Fibroblast of lung (primary cell): ENCODE measurements at regions not wholly inside any gene's neighbourhood (a gene's known extent, or its start where the extent isn't known, plus 50 kb on each side); places are given as distances from the start of the nearest gene placed in this dataset.
A peak's percentile ranks its signal among the peaks of the same experiment; 100 is the strongest.

Source experiments
- DNase-seq, 2 donors: peaks; one replicate each; pipeline versions ENCODE4 v3.0.0 to v3.0.0-alpha.2; 2010; ENCODE audit warnings: low read depth in 2 of 2
- H2AFZ ChIP-seq: 2 replicates; pipeline ENCODE4 v1.5.1; 2012; ENCODE audit warnings: low read length, control low read depth, inconsistent platforms
- H3K27ac ChIP-seq: 2 replicates; pipeline ENCODE4 v1.5.1; 2011; ENCODE audit warnings: low read length, control low read depth; ENCODE audit not compliant: insufficient read depth
- H3K27me3 ChIP-seq: 2 replicates; pipeline ENCODE4 v1.5.1; 2011; ENCODE audit warnings: mild to moderate bottlenecking, low read length; ENCODE audit not compliant: control insufficient read depth, insufficient read depth
- H3K36me3 ChIP-seq: 2 replicates; pipeline ENCODE4 v1.5.1; 2011; ENCODE audit warnings: low read length; ENCODE audit not compliant: control insufficient read depth, insufficient read depth
- H3K4me1 ChIP-seq: 2 replicates; pipeline ENCODE4 v1.5.1; 2011; ENCODE audit warnings: low read length; ENCODE audit not compliant: control insufficient read depth, insufficient read depth; ENCODE audit errors: extremely low read depth
- H3K4me2 ChIP-seq: 2 replicates; pipeline ENCODE4 v1.5.1; 2011; ENCODE audit warnings: low read length, control low read depth; ENCODE audit not compliant: insufficient read depth; ENCODE audit errors: extremely low read depth
- H3K4me3 ChIP-seq, 4 experiments: fragments of 200-600 bp in 1 of 4; sonication (generic) in 1 of 4; replicated peaks in 1 of 4; 2 replicates each; pipeline ENCODE4 v1.5.1; 2011 to 2016; ENCODE audit warnings: low read length in 4 of 4, low read depth in 3 of 4, mild to moderate bottlenecking in 3 of 4, control low read depth in 2 of 4, inconsistent platforms in 1 of 4, mixed read lengths in 1 of 4; ENCODE audit not compliant: insufficient read depth in 1 of 4; ENCODE audit errors: control extremely low read depth in 1 of 4
- H3K79me2 ChIP-seq: 2 replicates; pipeline ENCODE4 v1.5.1; 2012; ENCODE audit warnings: mild to moderate bottlenecking, low read length, inconsistent platforms; ENCODE audit not compliant: control insufficient read depth, insufficient read depth
- H3K9ac ChIP-seq: 2 replicates; pipeline ENCODE4 v1.5.1; 2011; ENCODE audit warnings: mild to moderate bottlenecking, low read length, control low read depth; ENCODE audit not compliant: insufficient read depth
- H3K9me3 ChIP-seq: 2 replicates; pipeline ENCODE4 v1.5.1; 2012; ENCODE audit warnings: low read depth, low read length; ENCODE audit not compliant: control insufficient read depth, insufficient read depth
- H4K20me1 ChIP-seq: 2 replicates; pipeline ENCODE4 v1.5.1; 2011; ENCODE audit warnings: low read length; ENCODE audit not compliant: control insufficient read depth, insufficient read depth; ENCODE audit errors: extremely low read depth
- EZH2 ChIP-seq: IDR thresholded peaks from 2 replicates; pipeline ENCODE4 v1.5.1; 2012; ENCODE audit warnings: low read length, control low read depth, mild to moderate bottlenecking; ENCODE audit errors: missing control alignments
- TF ChIP-seq, protein P1 (sequence below), 2 donors: IDR thresholded peaks in 1 of 2; conservative IDR thresholded peaks in 1 of 2; 1 replicate in 1 of 2; 2 replicates in 1 of 2; pipeline ENCODE4 v1.5.1; 2011 to 2012; ENCODE audit warnings: low read length in 2 of 2, control low read depth in 1 of 2, inconsistent platforms in 1 of 2, low read depth in 1 of 2, mild to moderate bottlenecking in 1 of 2

DNA sequence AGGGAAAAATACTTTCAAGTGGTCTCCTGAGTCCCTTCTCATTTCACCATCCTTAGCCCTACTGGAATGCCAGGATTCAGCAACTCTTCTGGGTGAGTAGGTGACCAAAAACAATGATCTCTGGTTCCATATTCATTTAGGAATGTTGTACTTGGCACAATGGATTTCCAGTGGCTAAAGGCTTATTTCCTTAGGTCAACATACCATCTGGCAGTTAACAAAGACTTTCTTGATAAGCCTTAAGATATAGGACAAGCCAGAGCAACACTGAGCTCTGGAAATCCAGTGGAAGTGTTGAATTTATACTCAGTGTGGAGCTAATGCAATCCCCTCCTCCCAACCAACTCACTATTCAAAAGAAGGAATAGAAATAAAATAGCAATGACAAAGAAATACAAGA is 139.4 kb upstream of the EMCN start:
- no peak overlapping the region for H3K4me3 ChIP-seq
- TF ChIP-seq EZH2 = no peak
- TF ChIP-seq, protein P1, sequence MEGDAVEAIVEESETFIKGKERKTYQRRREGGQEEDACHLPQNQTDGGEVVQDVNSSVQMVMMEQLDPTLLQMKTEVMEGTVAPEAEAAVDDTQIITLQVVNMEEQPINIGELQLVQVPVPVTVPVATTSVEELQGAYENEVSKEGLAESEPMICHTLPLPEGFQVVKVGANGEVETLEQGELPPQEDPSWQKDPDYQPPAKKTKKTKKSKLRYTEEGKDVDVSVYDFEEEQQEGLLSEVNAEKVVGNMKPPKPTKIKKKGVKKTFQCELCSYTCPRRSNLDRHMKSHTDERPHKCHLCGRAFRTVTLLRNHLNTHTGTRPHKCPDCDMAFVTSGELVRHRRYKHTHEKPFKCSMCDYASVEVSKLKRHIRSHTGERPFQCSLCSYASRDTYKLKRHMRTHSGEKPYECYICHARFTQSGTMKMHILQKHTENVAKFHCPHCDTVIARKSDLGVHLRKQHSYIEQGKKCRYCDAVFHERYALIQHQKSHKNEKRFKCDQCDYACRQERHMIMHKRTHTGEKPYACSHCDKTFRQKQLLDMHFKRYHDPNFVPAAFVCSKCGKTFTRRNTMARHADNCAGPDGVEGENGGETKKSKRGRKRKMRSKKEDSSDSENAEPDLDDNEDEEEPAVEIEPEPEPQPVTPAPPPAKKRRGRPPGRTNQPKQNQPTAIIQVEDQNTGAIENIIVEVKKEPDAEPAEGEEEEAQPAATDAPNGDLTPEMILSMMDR (conservative IDR thresholded peaks at IDR 0.05 in 1 of 2, IDR thresholded peaks at IDR 0.05 in 1 of 2; ENCODE audit: low read depth in 1 of 2, low read length in 2 of 2) = no peak
- DNase-seq = peak in 1 of 2 donors; percentile 79
- no peaks in the 10 kb centered on the region for H3K27me3 ChIP-seq
- H3K36me3 ChIP-seq = no peaks in the 10 kb centered on the region
- no peak overlapping the region for H2AFZ ChIP-seq
- H3K4me2 ChIP-seq = no peak overlapping the region
- H4K20me1 ChIP-seq = no peaks in the 10 kb centered on the region
- H3K9me3 ChIP-seq = no peaks in the 10 kb centered on the region
- no peaks in the 10 kb centered on the region for H3K79me2 ChIP-seq
- no peak overlapping the region for H3K9ac ChIP-seq
- no peak overlapping the region for H3K27ac ChIP-seq
- H3K4me1 ChIP-seq = no peaks in the 10 kb centered on the region

DNA sequence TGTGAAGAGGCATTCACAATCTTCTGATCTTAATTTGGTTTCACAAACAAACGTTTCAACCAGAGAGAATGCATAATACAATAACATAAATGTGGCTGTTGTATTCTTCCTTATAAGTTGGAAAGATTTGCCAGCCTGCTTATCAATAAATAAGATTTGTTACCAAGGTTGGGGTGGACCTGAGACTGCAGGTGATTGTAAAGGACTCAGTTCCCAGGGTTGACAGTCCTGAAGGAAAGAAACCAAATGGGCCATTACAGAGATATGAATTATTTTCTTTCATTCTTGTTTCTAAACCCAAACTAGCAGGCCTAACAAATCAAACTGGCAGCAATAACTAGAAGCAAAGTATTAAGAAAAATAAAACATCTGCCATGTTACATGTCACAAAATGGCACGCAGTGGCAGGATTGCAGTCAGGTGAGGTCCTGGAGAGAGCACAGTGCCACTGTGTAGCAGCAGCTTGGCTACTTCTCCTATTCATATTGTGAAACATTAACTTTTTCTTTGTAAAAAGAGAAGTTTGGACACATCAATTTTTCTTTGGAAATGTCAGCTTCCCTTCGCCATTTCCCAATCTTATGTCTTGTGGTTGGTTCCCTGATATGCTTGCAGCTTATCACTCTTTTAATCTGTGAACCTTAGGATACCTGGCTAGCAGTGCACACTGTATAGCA is 133.8 kb upstream of the EMCN start:
- Histone ChIP-seq H3K4me3 (no peak overlapping the region), H4K20me1 (no peaks in the 10 kb centered on the region)

DNA sequence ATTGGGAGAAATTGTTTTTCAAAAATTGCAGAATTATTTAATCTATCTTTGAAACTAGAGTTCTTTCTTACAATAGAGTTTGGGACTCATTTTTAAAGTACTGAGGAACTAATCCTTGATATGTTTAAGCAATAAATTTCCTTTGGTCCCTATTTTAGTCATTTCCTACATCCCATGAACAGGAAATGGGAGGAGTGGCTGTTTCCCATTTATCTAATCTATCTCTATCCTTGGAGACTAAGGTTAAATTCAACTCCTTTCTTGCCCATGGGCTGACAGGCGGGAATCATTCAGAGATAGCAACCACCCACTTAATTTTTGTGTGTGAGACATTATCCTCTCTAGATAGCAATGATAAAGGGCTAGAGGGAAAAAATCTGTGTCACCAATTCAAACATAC is 131.6 kb upstream of the EMCN start:
- Histone ChIP-seq H3K27me3 (no peaks in the 10 kb centered on the region), H3K4me3 (no peak overlapping the region), H3K36me3 (no peaks in the 10 kb centered on the region), H2AFZ (no peak overlapping the region), H3K9me3 (no peaks in the 10 kb centered on the region), H3K4me2 (no peak overlapping the region), H3K79me2 (no peaks in the 10 kb centered on the region), H4K20me1 (no peaks in the 10 kb centered on the region), H3K27ac (no peak overlapping the region), H3K4me1 (no peaks in the 10 kb centered on the region), H3K9ac (no peak overlapping the region)
- TF ChIP-seq EZH2 = no peak
- TF ChIP-seq, protein P1 (conservative IDR thresholded peaks at IDR 0.05 in 1 of 2, IDR thresholded peaks at IDR 0.05 in 1 of 2; ENCODE audit: low read depth in 1 of 2, low read length in 2 of 2) = no peak
- peak in 1 of 2 donors; percentile 24 for DNase-seq

More for the DNA sequence above, 133.8 kb upstream of the EMCN start:
- DNase-seq = no peak
- H3K27ac ChIP-seq = no peak overlapping the region
- H3K4me2 ChIP-seq = no peak overlapping the region
- H3K27me3 ChIP-seq = no peaks in the 10 kb centered on the region
- H3K79me2 ChIP-seq = no peaks in the 10 kb centered on the region
- no peaks in the 10 kb centered on the region for H3K4me1 ChIP-seq
- H3K9me3 ChIP-seq = no peaks in the 10 kb centered on the region
- no peak for TF ChIP-seq EZH2
- TF ChIP-seq, protein P1 (conservative IDR thresholded peaks at IDR 0.05 in 1 of 2, IDR thresholded peaks at IDR 0.05 in 1 of 2; ENCODE audit: low read depth in 1 of 2, low read length in 2 of 2) = no peak
- no peak overlapping the region for H2AFZ ChIP-seq
- H3K9ac ChIP-seq = no peak overlapping the region
- no peaks in the 10 kb centered on the region for H3K36me3 ChIP-seq
